ENCODE measurements at regions not wholly inside any gene's neighbourhood (a gene's known extent, or its start where the extent isn't known, plus 50 kb on each side); places are given as distances from the start of the nearest gene placed in this dataset.

GRCh38 chr7:145645135-145645515 is 471.5 kb upstream of the CNTNAP2 start:
- no peak for DNase-seq (ENCODE audit: low spot score)

DNA sequence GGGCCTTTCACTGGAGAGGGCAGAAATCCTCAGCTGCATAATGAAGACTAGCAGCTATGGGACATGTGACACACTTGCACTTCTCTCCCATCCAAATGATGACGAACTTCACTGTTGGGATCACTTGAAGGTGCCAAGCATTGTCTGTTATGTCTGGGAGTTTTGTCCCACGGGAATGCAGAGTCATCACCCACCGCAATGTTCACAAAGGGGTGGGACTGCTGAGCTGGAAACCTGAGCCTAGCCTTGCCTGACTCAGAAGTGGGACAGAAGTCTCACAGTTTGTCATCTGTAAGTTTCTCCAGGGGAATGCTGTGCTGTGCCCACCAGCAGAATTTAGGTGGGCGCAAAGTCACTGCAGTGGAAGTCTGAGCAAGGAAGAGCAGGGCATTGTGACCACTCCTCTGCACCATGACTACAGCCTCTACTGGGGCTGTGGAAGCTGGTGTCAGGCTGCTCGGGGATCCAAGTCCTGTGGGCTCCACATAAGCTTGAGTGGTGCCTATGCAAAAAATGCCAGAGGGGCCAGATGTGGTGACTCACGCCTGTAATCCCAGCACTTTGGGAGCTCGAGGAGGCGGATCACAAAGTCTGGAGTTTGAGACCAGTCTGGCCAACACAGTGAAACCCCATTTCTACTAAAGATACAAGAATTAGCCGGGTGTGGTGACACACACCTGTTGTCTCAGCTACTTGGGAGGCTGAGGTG is 472.0 kb upstream of the CNTNAP2 start:
- no peak for DNase-seq (ENCODE audit: low spot score)

GRCh38 chr7:145643981-145644380 is 472.6 kb upstream of the CNTNAP2 start:
- no peak for DNase-seq (ENCODE audit: low spot score)

- DNase-seq (ENCODE audit: low spot score) = no peak
These were observed 483.1 kb upstream of the CNTNAP2 start for GRCh38 chr7:145633513-145633912.

DNA sequence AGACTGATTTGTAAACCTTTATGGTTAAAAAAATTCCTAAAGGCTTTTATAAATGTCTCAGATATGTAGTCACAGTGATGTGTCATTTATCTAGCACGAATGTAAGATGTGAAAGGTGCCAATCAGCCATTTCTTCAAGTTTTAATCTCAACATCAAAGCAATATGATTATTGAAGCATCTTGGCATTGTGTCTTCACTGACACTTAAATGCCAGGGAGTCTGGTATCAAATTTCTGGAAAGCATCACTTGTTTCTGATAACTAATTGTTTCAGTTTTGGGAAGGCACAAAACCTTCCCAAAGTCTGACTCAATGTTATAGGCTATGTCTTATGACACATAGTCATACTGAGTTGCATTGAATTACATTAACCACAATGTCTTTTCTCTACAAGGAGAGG is 492.0 kb upstream of the CNTNAP2 start:
- DNase-seq (ENCODE audit: low spot score) = no peak

GRCh38 chr7:145605963-145606362 is 510.6 kb upstream of the CNTNAP2 start:
- DNase-seq (ENCODE audit: low spot score) = no peak

DNA sequence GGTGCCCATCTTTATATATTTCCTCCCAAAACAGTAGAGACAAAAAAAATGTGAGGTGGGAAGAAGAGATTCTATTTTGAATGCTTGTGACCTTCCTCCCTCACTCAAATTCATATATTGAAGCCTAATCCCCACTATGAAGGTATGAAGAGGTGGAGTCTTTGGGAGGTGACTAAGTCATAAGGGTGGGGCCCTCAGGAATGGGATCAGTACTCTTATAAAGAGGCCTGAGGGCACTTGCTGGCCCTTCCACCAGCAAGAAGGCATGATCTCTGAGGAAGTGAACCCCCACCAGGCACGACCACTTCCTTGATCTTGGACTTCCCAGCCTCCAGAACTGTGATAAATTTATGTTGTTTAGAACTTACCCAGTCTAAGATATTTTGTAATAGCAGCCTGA is 517.2 kb upstream of the CNTNAP2 start:
- no peak for DNase-seq (ENCODE audit: low spot score)

GRCh38 chr7:145584401-145584800 is 532.2 kb upstream of the CNTNAP2 start:
- no peak for DNase-seq (ENCODE audit: low spot score)

DNA sequence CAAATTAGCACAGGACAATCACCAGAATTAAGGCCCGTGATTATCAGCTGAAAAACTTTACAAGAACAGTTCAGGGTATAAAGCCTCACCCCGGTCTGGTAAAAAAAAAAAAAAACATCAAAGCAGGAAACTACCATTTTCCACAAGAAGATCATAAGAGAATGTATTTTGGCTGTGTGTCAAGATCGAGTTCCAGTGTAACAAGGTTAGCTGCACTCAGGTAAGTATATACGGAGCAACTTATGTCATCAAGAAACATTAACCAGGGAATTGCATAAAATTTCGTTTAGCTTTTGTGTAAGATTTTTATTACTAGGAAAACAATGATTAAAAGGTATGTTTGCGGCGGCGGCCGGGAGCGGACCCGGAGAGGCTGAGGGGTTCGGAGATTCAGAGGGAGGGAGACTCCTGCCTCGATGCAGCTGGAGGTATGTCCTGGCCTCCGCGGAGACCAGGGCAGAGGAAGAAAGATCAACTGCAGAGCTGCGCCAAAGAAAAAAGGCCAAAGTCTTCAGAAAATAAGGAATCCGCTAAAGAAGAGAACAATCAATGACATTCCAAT is 533.8 kb upstream of the CNTNAP2 start:
- DNase-seq (ENCODE audit: low spot score) = no peak

DNA sequence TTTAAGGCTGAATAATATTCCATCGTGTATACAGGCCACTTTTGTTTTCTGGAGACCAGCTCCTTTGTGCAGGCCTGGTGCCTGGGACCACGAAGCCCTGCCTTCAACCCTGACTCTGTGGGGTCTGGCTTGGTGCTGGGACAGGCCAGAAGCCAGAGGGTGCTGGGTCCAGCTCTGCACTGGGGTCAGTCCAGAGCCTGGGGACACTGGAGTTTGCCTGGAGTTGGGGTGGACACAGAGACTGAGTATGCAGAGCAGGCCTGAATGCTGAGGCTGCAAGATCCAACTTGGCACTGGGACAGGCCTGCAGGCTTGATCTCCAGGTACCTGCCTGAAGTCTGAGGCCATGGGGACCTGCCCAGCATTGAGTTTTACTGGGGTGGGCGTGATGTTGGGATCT is 558.8 kb upstream of the CNTNAP2 start:
- no peak for DNase-seq (ENCODE audit: low spot score)

DNA sequence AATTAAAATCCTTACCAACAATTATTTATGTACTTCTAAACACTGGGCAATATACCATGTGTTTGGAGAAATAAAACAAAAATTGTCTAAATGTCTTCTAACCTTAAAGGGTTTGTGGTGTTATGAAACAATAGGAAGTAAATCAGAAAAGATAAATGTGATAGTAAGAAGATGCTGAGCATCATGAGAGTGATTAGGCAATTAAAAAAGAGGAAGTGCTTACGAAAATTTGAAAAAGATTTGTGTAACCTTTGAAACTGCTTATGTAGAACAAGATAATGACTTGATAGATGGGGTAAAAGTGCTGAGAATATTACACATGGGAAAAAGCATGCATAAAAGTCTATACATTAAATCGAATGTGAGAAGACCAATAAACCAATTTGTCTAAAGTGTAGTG is 573.4 kb upstream of the CNTNAP2 start:
- no peak for DNase-seq (ENCODE audit: low spot score)

- DNase-seq (ENCODE audit: low spot score) = no peak
These were observed 576.7 kb upstream of the CNTNAP2 start for GRCh38 chr7:145539910-145540309.

GRCh38 chr7:145534301-145534700 is 582.3 kb upstream of the CNTNAP2 start:
- DNase-seq (ENCODE audit: low spot score) = no peak

DNA sequence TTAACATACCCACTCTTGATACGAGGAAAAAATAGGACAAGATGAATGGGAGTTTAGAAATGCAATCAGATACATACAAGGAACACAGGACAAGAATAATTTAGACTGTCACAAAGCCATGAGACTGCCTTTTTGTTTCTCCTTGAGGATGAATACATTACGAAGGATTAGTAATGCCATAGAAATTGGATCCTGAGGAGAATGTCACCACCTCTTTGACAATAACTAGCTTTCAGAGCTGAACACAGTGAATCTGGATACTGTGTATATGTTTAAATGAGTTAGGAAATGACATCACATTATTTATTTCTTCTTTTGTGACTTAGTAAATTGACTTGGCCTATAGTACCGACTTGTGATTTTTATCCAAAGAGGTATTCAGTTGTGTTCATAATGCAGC is 596.3 kb upstream of the CNTNAP2 start:
- DNase-seq (ENCODE audit: low spot score) = no peak

- no peak for DNase-seq (ENCODE audit: low spot score)
These were observed 605.6 kb upstream of the CNTNAP2 start for GRCh38 chr7:145511004-145511403.

DNA sequence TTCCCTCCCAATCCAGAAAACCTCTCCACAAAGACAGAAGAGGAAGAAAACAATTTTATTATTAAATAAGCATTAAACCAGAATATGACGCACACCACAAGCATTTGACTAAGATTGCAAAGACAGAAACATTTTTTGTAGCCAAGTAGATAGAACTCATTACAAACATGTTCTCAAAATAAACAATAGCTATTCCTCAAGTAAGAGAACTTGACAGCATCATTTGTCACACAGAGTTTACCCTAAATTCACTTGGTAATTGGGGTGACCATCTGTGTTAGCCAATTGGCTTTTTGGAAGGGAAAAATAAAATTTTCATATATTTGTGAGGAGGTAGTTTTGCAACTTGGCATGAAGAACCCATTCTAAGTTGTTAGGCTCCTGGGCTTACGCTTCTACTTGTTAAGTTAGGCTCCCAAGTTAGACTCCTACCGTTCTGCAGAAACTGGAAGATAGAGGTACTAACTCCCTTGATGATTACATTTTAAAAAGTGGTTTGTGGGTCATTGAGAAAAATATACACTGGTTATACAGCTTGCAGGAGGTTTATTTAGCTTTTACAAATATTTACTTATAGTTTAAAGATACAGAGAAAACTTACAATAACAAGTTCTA is 618.6 kb upstream of the CNTNAP2 start:
- DNase-seq (ENCODE audit: low spot score) = no peak

DNA sequence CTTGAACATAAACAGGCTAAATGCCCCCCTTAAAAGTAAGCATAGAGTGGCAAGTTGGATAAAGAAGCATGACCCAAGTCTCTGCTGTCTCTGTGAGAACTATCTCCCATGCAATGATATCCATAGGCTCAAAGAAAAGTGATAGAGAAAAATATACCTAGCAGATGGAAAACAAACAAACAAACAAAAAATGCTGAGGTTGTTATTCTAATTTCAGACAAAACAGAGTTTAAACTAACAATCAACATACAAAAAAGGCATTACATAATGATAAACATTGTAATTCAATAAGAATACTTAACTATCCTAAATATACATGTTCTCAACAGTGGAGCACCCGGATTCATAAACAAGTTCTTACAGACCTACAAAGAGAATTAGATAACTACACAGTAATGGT is 626.2 kb upstream of the CNTNAP2 start:
- DNase-seq (ENCODE audit: low spot score) = no peak

DNA sequence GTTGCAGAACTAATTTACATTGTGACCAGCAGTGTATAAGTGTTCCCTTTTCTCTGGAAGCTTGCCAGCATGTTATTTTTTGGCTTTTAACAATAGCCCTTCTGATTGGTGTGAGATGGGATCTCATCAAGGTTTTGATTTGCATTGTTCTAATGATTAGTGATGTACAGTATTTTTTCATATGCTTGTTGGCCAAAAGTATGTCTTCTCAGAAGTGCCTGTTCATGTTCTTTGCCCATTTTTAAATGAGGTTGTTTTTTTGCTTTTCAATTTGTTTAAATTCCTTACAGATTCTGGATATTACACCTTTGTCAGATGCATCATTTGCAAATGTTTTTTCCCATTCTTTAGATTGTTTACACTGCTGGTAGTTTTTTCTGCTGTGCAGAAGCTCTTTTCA is 627.0 kb upstream of the CNTNAP2 start:
- no peak for DNase-seq (ENCODE audit: low spot score)

DNA sequence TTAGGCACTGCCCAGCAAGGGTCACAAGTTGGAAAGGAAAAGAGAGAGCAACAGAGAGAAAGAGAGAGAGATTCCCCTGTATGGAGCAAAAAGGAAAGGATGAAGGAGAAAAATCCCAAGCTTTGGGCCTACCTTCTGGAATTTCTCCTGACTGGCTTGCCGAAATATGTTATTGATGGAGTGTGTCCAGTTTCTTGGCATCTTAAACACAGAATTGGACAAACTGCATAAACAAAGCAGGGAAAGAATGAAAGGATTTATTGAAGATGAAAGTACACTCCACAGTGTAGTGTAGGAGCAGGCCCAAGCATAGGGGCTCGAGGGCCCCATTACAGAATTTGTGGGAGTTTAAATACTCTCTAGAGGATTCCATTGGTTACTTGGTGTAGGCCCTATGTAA is 627.8 kb upstream of the CNTNAP2 start:
- DNase-seq (ENCODE audit: low spot score) = no peak

GRCh38 chr7:145481985-145482384 is 634.6 kb upstream of the CNTNAP2 start:
- DNase-seq (ENCODE audit: low spot score) = no peak

- DNase-seq (ENCODE audit: low spot score) = no peak
These were observed 638.1 kb upstream of the CNTNAP2 start for GRCh38 chr7:145478541-145478940.

DNA sequence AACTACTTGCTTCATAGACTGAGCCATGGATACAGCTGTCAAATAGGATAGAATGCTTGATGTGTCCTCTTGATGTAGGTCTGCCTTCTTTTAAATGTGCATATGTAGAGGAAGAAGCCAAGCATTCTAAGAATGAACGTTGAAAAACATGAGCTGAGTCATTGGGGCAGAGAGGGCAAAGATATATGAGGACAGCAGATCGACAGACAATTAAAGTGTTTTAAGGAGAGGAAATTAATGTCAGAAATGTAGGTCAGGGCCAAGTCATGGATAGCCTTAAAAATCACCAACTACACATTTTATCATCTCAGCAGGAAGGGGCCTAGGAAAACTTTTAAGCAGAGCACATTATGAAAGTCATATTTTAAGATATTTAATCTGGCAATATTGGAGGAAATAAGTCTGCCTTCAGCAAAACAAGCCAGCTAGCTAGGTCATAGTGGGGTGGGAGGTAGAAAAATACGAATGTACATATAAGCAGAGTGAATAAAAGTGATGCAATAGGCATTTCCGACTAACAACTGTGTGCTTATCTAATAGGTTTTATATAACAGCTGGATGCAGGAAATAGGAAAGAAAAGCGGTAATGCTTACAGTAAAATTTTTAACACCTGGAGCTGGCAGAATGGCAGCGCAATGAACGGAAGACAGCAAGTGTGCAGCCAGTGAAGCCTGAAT is 638.3 kb upstream of the TPK1 start:
- no peak for DNase-seq (ENCODE audit: low spot score)

DNA sequence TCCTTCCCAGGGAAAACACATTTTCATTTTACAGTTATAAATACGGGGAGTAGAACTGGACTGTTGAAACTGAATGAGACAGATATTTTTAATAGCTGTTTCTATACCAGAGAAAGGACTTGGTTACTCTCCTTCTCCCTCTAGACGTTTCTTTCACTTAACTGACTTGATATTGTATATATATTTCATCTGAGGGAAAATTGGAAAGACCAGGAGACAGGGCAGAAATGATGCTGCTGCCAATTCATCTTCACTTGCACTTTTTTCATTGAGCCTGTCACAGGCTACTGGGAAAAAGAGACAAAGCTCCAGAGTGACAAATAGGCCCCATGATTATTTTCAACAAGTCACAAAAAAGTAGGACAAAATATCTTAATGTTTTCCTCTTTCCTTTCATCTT is 636.0 kb upstream of the TPK1 start:
- no peak for DNase-seq (ENCODE audit: low spot score)

Data from ecto neural progenitor cell (in vitro differentiated cells).